ENCODE measurements at regions not wholly inside any gene's neighbourhood (a gene's known extent, or its start where the extent isn't known, plus 50 kb on each side); places are given as distances from the start of the nearest gene placed in this dataset.

DNA sequence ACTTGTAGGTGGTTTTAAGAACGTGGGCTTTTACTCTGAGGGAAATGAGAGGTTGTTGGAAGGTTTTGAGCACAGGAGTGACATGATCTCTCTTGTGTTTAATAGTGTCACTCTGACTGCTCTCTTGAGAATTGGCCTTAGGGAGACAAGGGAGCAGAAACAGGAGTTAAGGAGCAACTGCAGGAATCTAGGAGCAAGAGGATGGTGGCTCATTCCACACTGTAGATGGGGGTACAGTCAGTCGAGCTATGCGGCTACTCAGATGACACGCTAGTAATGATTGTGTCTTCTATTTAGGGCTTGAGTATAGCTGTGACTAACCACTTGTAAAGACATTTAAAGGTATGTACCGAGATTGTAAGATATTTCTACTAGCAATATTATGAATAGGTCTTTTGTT lies 87.4 kb downstream of the RPRM start:
- H3K27ac ChIP-seq (ENCODE audit: low read depth, low read length): no peak overlapping the region
- H3K27me3 ChIP-seq (ENCODE audit: control insufficient read depth in 5 of 5, insufficient read depth in 4 of 5, low read length in 5 of 5): no peaks in the 10 kb centered on the region
- peaks cover 0 to 4% (median 0%) of the 10 kb centered on the region in 5 donors for H3K9me3 ChIP-seq (ENCODE audit: control insufficient read depth in 5 of 5, low read length in 5 of 5)
- no peaks in the 10 kb centered on the region for H3K4me1 ChIP-seq (ENCODE audit: control insufficient read depth in 5 of 5, insufficient read depth in 5 of 5, low read length in 5 of 5)
- H3K9ac ChIP-seq (ENCODE audit: low read length in 5 of 5): no peak overlapping the region
- no peak overlapping the region for H3K4me3 ChIP-seq (ENCODE audit: low read depth in 1 of 5, low read length in 5 of 5)
- H3K36me3 ChIP-seq (ENCODE audit: control insufficient read depth in 5 of 5, insufficient read depth in 5 of 5, low read length in 5 of 5): no peaks in the 10 kb centered on the region

DNA sequence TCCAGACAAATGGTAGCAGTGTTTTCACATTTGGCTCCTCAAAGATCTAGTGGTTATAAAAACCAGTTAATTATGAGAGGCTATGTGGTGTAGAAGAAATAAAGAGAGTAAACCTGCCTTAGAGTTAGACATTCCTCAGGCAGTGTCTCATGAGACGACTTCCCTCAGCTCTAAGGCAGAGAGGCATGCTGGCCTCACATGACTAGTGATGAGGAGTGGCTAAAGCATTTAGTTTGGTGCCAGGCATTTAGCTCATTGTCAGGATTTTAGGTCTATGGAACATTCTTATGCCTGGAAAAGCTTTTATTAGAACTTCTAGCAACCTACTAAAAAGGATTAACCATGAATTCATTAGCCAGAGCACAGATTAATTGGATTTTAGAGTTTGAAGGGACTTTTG lies 90.3 kb downstream of the RPRM start:
- Histone ChIP-seq H3K27me3 (ENCODE audit: control insufficient read depth in 5 of 5, insufficient read depth in 4 of 5, low read length in 5 of 5) (no peaks in the 10 kb centered on the region), H3K36me3 (ENCODE audit: control insufficient read depth in 5 of 5, insufficient read depth in 5 of 5, low read length in 5 of 5) (no peaks in the 10 kb centered on the region), H3K4me1 (ENCODE audit: control insufficient read depth in 5 of 5, insufficient read depth in 5 of 5, low read length in 5 of 5) (no peaks in the 10 kb centered on the region), H3K4me3 (ENCODE audit: low read depth in 1 of 5, low read length in 5 of 5) (no peak overlapping the region), H3K27ac (ENCODE audit: low read depth, low read length) (no peak overlapping the region), H3K9me3 (ENCODE audit: control insufficient read depth in 5 of 5, low read length in 5 of 5) (peaks cover 0 to 3% (median 0%) of the 10 kb centered on the region in 5 donors), H3K9ac (ENCODE audit: low read length in 5 of 5) (no peak overlapping the region)

DNA sequence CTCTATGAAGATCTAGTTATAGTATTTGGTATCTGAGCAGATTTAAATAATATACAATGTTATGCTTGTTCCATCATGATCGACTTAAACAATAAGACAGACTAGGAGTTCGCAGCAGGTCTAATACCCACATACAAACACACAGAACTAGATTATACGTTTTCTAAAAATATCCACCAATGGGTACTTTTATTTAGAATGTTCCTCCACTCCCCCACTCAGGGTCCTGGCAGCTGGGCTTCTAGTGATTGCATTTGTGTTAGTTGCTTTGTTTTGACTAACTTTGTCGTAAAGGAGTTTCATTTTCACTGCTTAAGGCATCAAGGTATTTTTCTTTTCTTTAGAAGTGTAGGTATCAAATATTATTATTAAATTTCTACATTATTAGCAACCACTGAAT lies 91.4 kb downstream of the RPRM start:
- no peaks in the 10 kb centered on the region for H3K36me3 ChIP-seq (ENCODE audit: control insufficient read depth in 5 of 5, insufficient read depth in 5 of 5, low read length in 5 of 5)
- H3K4me3 ChIP-seq (ENCODE audit: low read depth in 1 of 5, low read length in 5 of 5): no peak overlapping the region
- H3K27me3 ChIP-seq (ENCODE audit: control insufficient read depth in 5 of 5, insufficient read depth in 4 of 5, low read length in 5 of 5): no peaks in the 10 kb centered on the region
- no peaks in the 10 kb centered on the region for H3K4me1 ChIP-seq (ENCODE audit: control insufficient read depth in 5 of 5, insufficient read depth in 5 of 5, low read length in 5 of 5)
- no peak overlapping the region for H3K9ac ChIP-seq (ENCODE audit: low read length in 5 of 5)
- peaks cover 0 to 3% (median 0%) of the 10 kb centered on the region in 5 donors for H3K9me3 ChIP-seq (ENCODE audit: control insufficient read depth in 5 of 5, low read length in 5 of 5)
- H3K27ac ChIP-seq (ENCODE audit: low read depth, low read length): no peak overlapping the region

DNA sequence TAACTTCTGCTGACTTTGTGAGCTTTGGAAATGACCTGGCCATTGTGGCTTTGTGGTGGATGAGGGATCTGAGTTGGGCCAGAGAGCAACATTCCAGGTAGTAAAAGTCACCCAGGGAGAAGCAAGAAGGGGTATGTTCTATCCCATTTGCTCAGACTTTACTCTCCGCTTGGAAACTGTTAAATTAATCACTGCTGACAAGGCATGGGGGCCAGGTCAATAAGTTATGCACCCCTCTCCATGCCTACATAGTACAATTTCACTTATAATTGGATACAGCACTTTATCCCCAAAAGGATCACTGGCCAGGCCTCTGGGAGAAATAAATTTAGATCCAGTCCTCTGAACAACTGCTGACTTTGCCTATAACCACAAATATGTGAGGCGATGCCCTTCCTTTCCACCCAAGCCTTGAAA lies 92.1 kb downstream of the RPRM start:
- Histone ChIP-seq H3K27ac (ENCODE audit: low read depth, low read length) (no peak overlapping the region), H3K27me3 (ENCODE audit: control insufficient read depth in 5 of 5, insufficient read depth in 4 of 5, low read length in 5 of 5) (no peaks in the 10 kb centered on the region), H3K9ac (ENCODE audit: low read length in 5 of 5) (no peak overlapping the region), H3K4me1 (ENCODE audit: control insufficient read depth in 5 of 5, insufficient read depth in 5 of 5, low read length in 5 of 5) (no peaks in the 10 kb centered on the region), H3K9me3 (ENCODE audit: control insufficient read depth in 5 of 5, low read length in 5 of 5) (peaks cover 0 to 3% (median 0%) of the 10 kb centered on the region in 5 donors), H3K4me3 (ENCODE audit: low read depth in 1 of 5, low read length in 5 of 5) (no peak overlapping the region), H3K36me3 (ENCODE audit: control insufficient read depth in 5 of 5, insufficient read depth in 5 of 5, low read length in 5 of 5) (no peaks in the 10 kb centered on the region)

DNA sequence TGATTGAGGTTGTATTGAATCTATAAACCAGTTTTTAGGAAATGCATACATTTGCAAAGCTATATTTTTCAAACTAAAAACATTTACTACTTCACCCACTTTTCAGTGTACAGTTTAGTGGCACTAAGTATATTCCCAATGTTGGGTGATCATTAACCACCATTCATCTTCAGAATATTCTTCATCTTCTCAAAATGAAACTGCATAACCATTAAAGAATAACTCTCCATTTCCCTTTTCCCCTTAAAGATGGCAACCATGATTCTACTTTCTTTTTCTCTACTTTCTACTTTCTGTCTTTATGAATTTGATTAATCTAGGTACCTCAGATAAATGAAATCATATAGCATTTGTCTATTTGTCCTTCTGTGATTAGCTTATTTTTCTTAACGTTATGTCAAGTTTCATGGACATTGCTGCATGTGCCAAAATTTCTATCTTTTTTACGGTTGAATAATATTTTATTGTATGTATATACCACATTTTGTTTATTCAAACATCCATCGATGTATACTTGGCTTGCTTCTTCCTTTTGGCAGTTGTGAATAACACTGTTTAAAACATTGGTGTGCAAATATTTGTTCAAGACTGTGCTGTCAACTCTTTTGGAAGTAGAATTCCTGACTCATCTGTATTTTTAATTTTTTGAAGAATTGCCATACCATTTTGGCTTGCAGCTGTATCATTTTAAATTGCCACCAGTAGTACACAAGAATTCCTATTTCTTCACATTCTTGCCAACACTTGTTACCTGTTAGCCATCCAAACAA lies 104.9 kb downstream of the RPRM start:
- no peaks in the 10 kb centered on the region for H3K36me3 ChIP-seq (ENCODE audit: control insufficient read depth in 5 of 5, insufficient read depth in 5 of 5, low read length in 5 of 5)
- no peaks in the 10 kb centered on the region for H3K4me1 ChIP-seq (ENCODE audit: control insufficient read depth in 5 of 5, insufficient read depth in 5 of 5, low read length in 5 of 5)
- H3K4me3 ChIP-seq (ENCODE audit: low read depth in 1 of 5, low read length in 5 of 5): no peak overlapping the region
- H3K9me3 ChIP-seq (ENCODE audit: control insufficient read depth in 5 of 5, low read length in 5 of 5): no peaks in the 10 kb centered on the region
- no peaks in the 10 kb centered on the region for H3K27me3 ChIP-seq (ENCODE audit: control insufficient read depth in 5 of 5, insufficient read depth in 4 of 5, low read length in 5 of 5)
- H3K27ac ChIP-seq (ENCODE audit: low read depth, low read length): no peak overlapping the region
- no peak overlapping the region for H3K9ac ChIP-seq (ENCODE audit: low read length in 5 of 5)

DNA sequence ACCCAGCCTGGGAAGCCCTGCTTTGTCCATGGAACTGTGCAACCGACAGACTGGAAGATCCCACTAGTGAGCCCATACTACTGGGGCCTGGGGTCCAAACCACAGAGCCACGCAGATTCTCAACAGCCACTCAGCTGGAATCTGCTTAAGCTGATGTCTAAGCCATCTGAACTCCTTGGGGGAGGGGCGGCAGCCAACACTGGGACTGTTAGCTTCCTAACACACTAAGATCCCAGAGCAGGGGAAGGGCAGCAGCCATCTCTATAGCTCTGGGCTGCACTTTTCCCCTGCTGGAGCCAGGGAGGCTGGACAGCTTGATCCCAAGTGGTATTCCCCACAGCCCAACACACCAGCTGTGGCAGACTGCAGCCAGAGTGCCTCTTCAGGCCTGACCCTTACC lies 118.3 kb downstream of the RPRM start:
- no peak overlapping the region for H3K9ac ChIP-seq (ENCODE audit: low read length in 5 of 5)
- H3K36me3 ChIP-seq (ENCODE audit: control insufficient read depth in 5 of 5, insufficient read depth in 5 of 5, low read length in 5 of 5): no peaks in the 10 kb centered on the region
- no peaks in the 10 kb centered on the region for H3K4me1 ChIP-seq (ENCODE audit: control insufficient read depth in 5 of 5, insufficient read depth in 5 of 5, low read length in 5 of 5)
- no peak overlapping the region for H3K4me3 ChIP-seq (ENCODE audit: low read depth in 1 of 5, low read length in 5 of 5)
- H3K27ac ChIP-seq (ENCODE audit: low read depth, low read length): no peak overlapping the region
- peaks cover 0 to 4% (median 0%) of the 10 kb centered on the region in 5 donors for H3K9me3 ChIP-seq (ENCODE audit: control insufficient read depth in 5 of 5, low read length in 5 of 5)
- H3K27me3 ChIP-seq (ENCODE audit: control insufficient read depth in 5 of 5, insufficient read depth in 4 of 5, low read length in 5 of 5): no peaks in the 10 kb centered on the region

DNA sequence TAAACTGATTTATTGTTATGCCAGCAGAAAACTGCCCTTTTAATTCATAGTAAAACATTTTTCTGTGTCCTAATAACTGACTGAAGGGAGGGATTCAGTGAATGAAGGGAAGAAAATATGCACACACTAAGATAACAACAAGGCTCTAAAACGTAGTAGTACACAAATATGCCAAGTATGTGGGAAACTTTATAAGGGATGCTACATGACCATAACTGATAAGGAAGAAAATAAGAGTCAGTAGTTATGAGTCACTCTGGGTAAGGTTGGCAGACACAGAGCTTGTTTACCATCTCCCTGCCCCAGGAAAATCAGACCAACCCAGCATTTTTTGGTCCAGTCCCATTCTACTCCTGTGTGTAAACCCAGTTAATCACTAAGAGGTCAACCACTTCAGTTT lies 124.2 kb downstream of the RPRM start:
- H3K4me1 ChIP-seq (ENCODE audit: control insufficient read depth in 5 of 5, insufficient read depth in 5 of 5, low read length in 5 of 5): no peaks in the 10 kb centered on the region
- no peak overlapping the region for H3K9ac ChIP-seq (ENCODE audit: low read length in 5 of 5)
- no peaks in the 10 kb centered on the region for H3K27me3 ChIP-seq (ENCODE audit: control insufficient read depth in 5 of 5, insufficient read depth in 4 of 5, low read length in 5 of 5)
- no peak overlapping the region for H3K4me3 ChIP-seq (ENCODE audit: low read depth in 1 of 5, low read length in 5 of 5)
- no peaks in the 10 kb centered on the region for H3K36me3 ChIP-seq (ENCODE audit: control insufficient read depth in 5 of 5, insufficient read depth in 5 of 5, low read length in 5 of 5)
- H3K27ac ChIP-seq (ENCODE audit: low read depth, low read length): no peak overlapping the region
- H3K9me3 ChIP-seq (ENCODE audit: control insufficient read depth in 5 of 5, low read length in 5 of 5): no peaks in the 10 kb centered on the region

DNA sequence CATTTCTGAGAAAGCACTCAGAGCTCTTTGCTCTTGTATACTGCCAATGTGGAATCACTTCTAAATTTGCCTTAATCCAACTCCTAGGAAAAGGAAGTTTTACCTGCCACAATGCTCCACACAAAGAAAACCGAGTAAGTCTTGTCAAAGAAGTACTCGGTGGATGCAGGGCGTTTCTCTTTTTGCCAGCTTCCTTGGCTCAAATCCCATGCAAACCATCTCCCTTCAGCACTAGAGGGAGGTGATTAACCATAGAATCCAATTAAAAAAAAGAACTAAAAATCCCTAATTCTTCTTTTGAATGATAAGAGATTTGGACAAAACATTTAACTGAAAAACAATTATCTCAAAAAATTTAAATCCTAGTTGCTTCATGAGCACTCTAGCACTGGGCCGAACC lies 129.0 kb downstream of the RPRM start:
- no peak overlapping the region for H3K27ac ChIP-seq (ENCODE audit: low read depth, low read length)
- H3K4me1 ChIP-seq (ENCODE audit: control insufficient read depth in 5 of 5, insufficient read depth in 5 of 5, low read length in 5 of 5): no peaks in the 10 kb centered on the region
- H3K36me3 ChIP-seq (ENCODE audit: control insufficient read depth in 5 of 5, insufficient read depth in 5 of 5, low read length in 5 of 5): no peaks in the 10 kb centered on the region
- H3K9ac ChIP-seq (ENCODE audit: low read length in 5 of 5): no peak overlapping the region
- no peak overlapping the region for H3K4me3 ChIP-seq (ENCODE audit: low read depth in 1 of 5, low read length in 5 of 5)
- H3K27me3 ChIP-seq (ENCODE audit: control insufficient read depth in 5 of 5, insufficient read depth in 4 of 5, low read length in 5 of 5): no peaks in the 10 kb centered on the region
- H3K9me3 ChIP-seq (ENCODE audit: control insufficient read depth in 5 of 5, low read length in 5 of 5): no peaks in the 10 kb centered on the region

DNA sequence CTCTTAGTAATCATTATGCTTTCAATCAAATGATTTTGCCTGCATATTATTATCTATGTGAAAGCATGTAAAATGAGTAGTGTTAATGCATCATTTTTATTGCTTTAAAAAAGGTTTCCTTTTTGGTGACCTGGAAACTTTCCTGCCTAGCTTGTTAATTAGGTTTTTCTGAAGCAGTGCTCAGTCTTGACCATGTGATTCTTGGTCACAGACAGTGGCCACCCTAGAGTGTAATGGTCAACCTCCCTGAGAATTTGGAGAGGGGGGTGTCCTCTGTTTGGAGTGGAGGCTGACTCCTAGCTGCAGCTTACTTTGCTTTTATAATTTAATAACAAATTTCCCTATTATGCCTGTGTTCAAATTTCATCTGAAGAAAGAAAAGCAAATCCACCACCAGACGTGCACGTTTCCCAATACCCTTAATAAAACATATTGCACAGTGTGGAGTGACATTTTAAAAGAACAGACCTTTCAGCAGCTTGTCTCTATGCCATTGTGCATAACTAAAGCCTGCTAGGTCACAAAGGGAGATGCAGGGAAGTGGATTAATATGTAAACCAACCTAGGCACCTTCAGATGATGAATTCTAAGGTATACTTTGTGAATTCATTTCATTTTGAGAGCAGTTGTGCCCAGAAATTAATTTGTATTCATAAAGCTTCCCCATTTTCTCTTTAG lies 130.6 kb downstream of the RPRM start:
- H3K9ac ChIP-seq (ENCODE audit: low read length in 5 of 5): no peak overlapping the region
- no peaks in the 10 kb centered on the region for H3K9me3 ChIP-seq (ENCODE audit: control insufficient read depth in 5 of 5, low read length in 5 of 5)
- no peaks in the 10 kb centered on the region for H3K27me3 ChIP-seq (ENCODE audit: control insufficient read depth in 5 of 5, insufficient read depth in 4 of 5, low read length in 5 of 5)
- no peak overlapping the region for H3K4me3 ChIP-seq (ENCODE audit: low read depth in 1 of 5, low read length in 5 of 5)
- no peaks in the 10 kb centered on the region for H3K36me3 ChIP-seq (ENCODE audit: control insufficient read depth in 5 of 5, insufficient read depth in 5 of 5, low read length in 5 of 5)
- H3K4me1 ChIP-seq (ENCODE audit: control insufficient read depth in 5 of 5, insufficient read depth in 5 of 5, low read length in 5 of 5): no peaks in the 10 kb centered on the region
- H3K27ac ChIP-seq (ENCODE audit: low read depth, low read length): no peak overlapping the region

DNA sequence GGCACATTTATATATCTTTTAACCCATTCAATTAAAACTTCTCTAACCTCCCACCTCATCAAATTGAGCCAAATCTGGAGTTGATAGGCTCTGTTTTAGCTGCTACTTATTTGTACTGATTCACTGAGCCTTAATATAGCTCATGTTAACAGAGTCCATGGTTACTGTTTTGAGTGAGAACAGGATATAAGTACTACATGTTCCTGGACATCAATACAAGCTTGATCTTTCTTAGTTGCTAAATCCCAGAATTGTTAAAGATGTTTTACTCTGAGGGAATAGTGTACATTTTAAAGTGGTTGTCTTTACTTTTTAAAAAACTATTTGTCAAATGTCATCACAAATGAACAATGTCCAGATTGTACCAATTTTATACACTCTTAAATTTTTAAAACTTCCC lies 157.7 kb downstream of the RPRM start:
- Histone ChIP-seq H3K4me1 (ENCODE audit: control insufficient read depth in 5 of 5, insufficient read depth in 5 of 5, low read length in 5 of 5) (no peaks in the 10 kb centered on the region), H3K4me3 (ENCODE audit: low read depth in 1 of 5, low read length in 5 of 5) (no peak overlapping the region), H3K27ac (ENCODE audit: low read depth, low read length) (no peak overlapping the region), H3K9me3 (ENCODE audit: control insufficient read depth in 5 of 5, low read length in 5 of 5) (no peaks in the 10 kb centered on the region), H3K36me3 (ENCODE audit: control insufficient read depth in 5 of 5, insufficient read depth in 5 of 5, low read length in 5 of 5) (no peaks in the 10 kb centered on the region), H3K9ac (ENCODE audit: low read length in 5 of 5) (no peak overlapping the region), H3K27me3 (ENCODE audit: control insufficient read depth in 5 of 5, insufficient read depth in 4 of 5, low read length in 5 of 5) (no peaks in the 10 kb centered on the region)

Measured in subcutaneous abdominal adipose tissue (tissue), 5 donors.